ENCODE measurements at regions not wholly inside any gene's neighbourhood (a gene's known extent, or its start where the extent isn't known, plus 50 kb on each side); places are given as distances from the start of the nearest gene placed in this dataset.
"Not testable (repeated sequence)": the region's sequence is repeated elsewhere in the genome, so short reads cannot be mapped to it uniquely, and the experiment has no call there.

- DNase-seq (ENCODE audit: low spot score): no peak
- no peak for ATAC-seq
Measured at GRCh38 chr5:158050421-158050820, 191.5 kb upstream of the CLINT1 start.

- no peak for ATAC-seq
- DNase-seq (ENCODE audit: low spot score): no peak
Measured at GRCh38 chr5:158049459-158049858, 190.5 kb upstream of the CLINT1 start.

GRCh38 chr5:158045696-158046095 lies 186.8 kb upstream of the CLINT1 start:
- ATAC-seq: no peak

GRCh38 chr5:158039911-158040347 lies 181.0 kb upstream of the CLINT1 start:
- ATAC-seq (no peak), DNase-seq (ENCODE audit: low spot score) (no peak)

More at GRCh38 chr5:158045696-158046095, 186.8 kb upstream of the CLINT1 start:
- no peak for DNase-seq (ENCODE audit: low spot score)

- ATAC-seq: no peak
Measured at GRCh38 chr5:158039441-158039840, 180.5 kb upstream of the CLINT1 start.

GRCh38 chr5:158036983-158037595 lies 178.1 kb upstream of the CLINT1 start:
- DNase-seq (ENCODE audit: low spot score): not testable (repeated sequence)

More at GRCh38 chr5:158039441-158039840, 180.5 kb upstream of the CLINT1 start:
- DNase-seq (ENCODE audit: low spot score): no peak

GRCh38 chr5:158034586-158034985 lies 175.6 kb upstream of the CLINT1 start:
- ATAC-seq; DNase-seq (ENCODE audit: low spot score): not testable (repeated sequence)

More at GRCh38 chr5:158036983-158037595, 178.1 kb upstream of the CLINT1 start:
- ATAC-seq: not testable (repeated sequence)

- DNase-seq (ENCODE audit: low spot score) (no peak), ATAC-seq (no peak)
Measured at GRCh38 chr5:158033724-158034123, 174.8 kb upstream of the CLINT1 start.

GRCh38 chr5:158033076-158033475 lies 174.1 kb upstream of the CLINT1 start:
- DNase-seq (ENCODE audit: low spot score) (no peak), ATAC-seq (no peak)

- no peak for ATAC-seq
Measured at GRCh38 chr5:158032246-158032645, 173.3 kb upstream of the CLINT1 start.

GRCh38 chr5:158027806-158028775 lies 169.1 kb upstream of the CLINT1 start:
- ATAC-seq (peak; percentile 78), DNase-seq (ENCODE audit: low spot score) (no peak)

More at GRCh38 chr5:158032246-158032645, 173.3 kb upstream of the CLINT1 start:
- DNase-seq (ENCODE audit: low spot score): no peak

GRCh38 chr5:158026304-158027031 lies 167.5 kb upstream of the CLINT1 start:
- no peak for DNase-seq (ENCODE audit: low spot score)
- ATAC-seq: peak; percentile 62

GRCh38 chr5:158023266-158023665 lies 164.3 kb upstream of the CLINT1 start:
- DNase-seq (ENCODE audit: low spot score) (no peak), ATAC-seq (no peak)

- ATAC-seq: no peak
- DNase-seq (ENCODE audit: low spot score): no peak
Measured at GRCh38 chr5:158022837-158023236, 163.9 kb upstream of the CLINT1 start.

GRCh38 chr5:158022393-158022792 lies 163.4 kb upstream of the CLINT1 start:
- DNase-seq (ENCODE audit: low spot score) (no peak), ATAC-seq (no peak)

- no peak for DNase-seq (ENCODE audit: low spot score)
- peak; percentile 28 for ATAC-seq
Measured at GRCh38 chr5:158020555-158021418, 161.8 kb upstream of the CLINT1 start.

- peak; percentile 82 for ATAC-seq
- no peak for DNase-seq (ENCODE audit: low spot score)
Measured at GRCh38 chr5:158017469-158017868, 158.5 kb upstream of the CLINT1 start.

- ATAC-seq: no peak
- no peak for DNase-seq (ENCODE audit: low spot score)
Measured at GRCh38 chr5:158014372-158014771, 155.4 kb upstream of the CLINT1 start.

GRCh38 chr5:158013939-158014338 lies 155.0 kb upstream of the CLINT1 start:
- DNase-seq (ENCODE audit: low spot score): no peak
- ATAC-seq: peak; percentile 81

GRCh38 chr5:158013303-158013702 lies 154.4 kb upstream of the CLINT1 start:
- DNase-seq (ENCODE audit: low spot score) (no peak), ATAC-seq (no peak)

Measured in left lobe of liver (tissue), 2 donors.